B cell (primary cell): ENCODE measurements at regions not wholly inside any gene's neighbourhood (a gene's known extent, or its start where the extent isn't known, plus 50 kb on each side); places are given as distances from the start of the nearest gene placed in this dataset.
A peak's percentile ranks its signal among the peaks of the same experiment; 100 is the strongest.

Experiments
- ATAC-seq: fragments of 200-7000 bp; cut with Tn5 transposase; one replicate; pipeline ENCODE4 v1.10.0; 2021; ENCODE audit warnings: low read depth, mild to moderate bottlenecking, moderate number of reproducible peaks, moderate library complexity
- CTCF ChIA-PET: fragments of 350-600 bp; sonication (Branson Sonifier 250); formaldehyde crosslinking; loops from one replicate; lab custom pipeline; 2021; ENCODE audit warnings: antibody characterized with exemption, inconsistent platforms; lab: Charles Lee
- POLR2A ChIA-PET: fragments of 350-600 bp; sonication (Branson Sonifier 250); formaldehyde crosslinking; loops from one replicate; lab custom pipeline; 2021; ENCODE audit warnings: antibody characterized with exemption; lab: Charles Lee
- DNase-seq: peaks from one replicate; pipeline ENCODE4 v3.0.0; 2013
- H2AFZ ChIP-seq: 2 replicates; pipeline ENCODE4 v1.6.1; 2012; ENCODE audit warnings: mild to moderate bottlenecking, low read depth, low read length; ENCODE audit not compliant: insufficient read depth, poor library complexity, severe bottlenecking
- H3K27ac ChIP-seq, 2 donors: 1 replicate in 1 of 2; 2 replicates in 1 of 2; pipeline ENCODE4 v1.5.1; 2012 to 2013; ENCODE audit warnings: low read length in 2 of 2, mild to moderate bottlenecking in 2 of 2, moderate library complexity in 1 of 2
- H3K27me3 ChIP-seq, 4 experiments: fragments of 200-600 bp in 1 of 4; sonication (generic) in 1 of 4; replicated peaks in 1 of 4; 1 replicate in 2 of 4; 2 replicates in 2 of 4; pipeline versions ENCODE4 v1.6.1 to v1.7.0; 2013 to 2016; ENCODE audit warnings: low read length in 3 of 4, mild to moderate bottlenecking in 2 of 4, mixed read lengths in 1 of 4, moderate library complexity in 1 of 4; ENCODE audit not compliant: insufficient read depth in 4 of 4, control insufficient read depth in 3 of 4; ENCODE audit errors: control extremely low read depth in 1 of 4
- H3K36me3 ChIP-seq, 2 experiments: replicated peaks in 1 of 2; 1 replicate in 1 of 2; 2 replicates in 1 of 2; pipeline versions ENCODE4 v1.6.1 to v1.7.1; 2013; ENCODE audit warnings: low read length in 1 of 2; ENCODE audit not compliant: insufficient read depth in 2 of 2, control insufficient read depth in 1 of 2; ENCODE audit errors: control extremely low read depth in 1 of 2, extremely low read depth in 1 of 2
- H3K4me1 ChIP-seq, 2 donors: fragments of 200-600 bp in 1 of 2; sonication (generic) in 1 of 2; 1 replicate in 1 of 2; 2 replicates in 1 of 2; pipeline versions ENCODE4 v1.5.1 to v1.6.1; 2013 to 2017; ENCODE audit warnings: low read length in 2 of 2; ENCODE audit not compliant: control insufficient read depth in 2 of 2, insufficient read depth in 2 of 2
- H3K4me2 ChIP-seq: replicated peaks from 2 replicates; pipeline ENCODE3; 2012; ENCODE audit warnings: mild to moderate bottlenecking, low read depth, low read length; ENCODE audit not compliant: poor library complexity, severe bottlenecking
- H3K4me3 ChIP-seq, 5 experiments: fragments of 200-600 bp in 1 of 5; sonication (generic) in 1 of 5; 1 replicate in 3 of 5; 2 replicates in 2 of 5; pipeline versions ENCODE4 v1.5.1 to v1.7.0; 2011 to 2016; ENCODE audit warnings: low read length in 4 of 5, mild to moderate bottlenecking in 4 of 5, low read depth in 2 of 5, control low read depth in 1 of 5, moderate library complexity in 1 of 5; ENCODE audit not compliant: insufficient read depth in 1 of 5; ENCODE audit errors: control extremely low read depth in 1 of 5, extremely low read depth in 1 of 5
- H3K79me2 ChIP-seq: fragments of 200-600 bp; sonication (generic); one replicate; pipeline ENCODE4 v1.6.0; 2016; ENCODE audit warnings: low read length; ENCODE audit not compliant: control insufficient read depth, insufficient read depth
- H3K9ac ChIP-seq: fragments of 200-600 bp; sonication (generic); 2 replicates; pipeline ENCODE4 v1.6.1; 2017; ENCODE audit warnings: mild to moderate bottlenecking, low read length, moderate library complexity
- H3K9me3 ChIP-seq, 3 donors: one replicate each; pipeline versions ENCODE4 v1.6.1 to v1.7.1; 2013; ENCODE audit warnings: low read length in 2 of 3; ENCODE audit not compliant: control insufficient read depth in 2 of 3, insufficient read depth in 1 of 3; ENCODE audit errors: control extremely low read depth in 1 of 3
- H4K20me1 ChIP-seq: 2 replicates; pipeline ENCODE4 v1.6.0; 2012; ENCODE audit warnings: mild to moderate bottlenecking, low read length; ENCODE audit not compliant: insufficient read depth, control insufficient read depth, poor library complexity, severe bottlenecking
- H3K27ac Mint-ChIP-seq: one replicate; pipeline ENCODE4 v1.8.0; 2021; ENCODE audit warnings: mixed read lengths
- H3K27me3 Mint-ChIP-seq: one replicate; pipeline ENCODE4 v1.8.0; 2021; ENCODE audit warnings: mixed read lengths
- H3K4me1 Mint-ChIP-seq: one replicate; pipeline ENCODE4 v1.8.0; 2021; ENCODE audit warnings: mixed read lengths
- H3K4me3 Mint-ChIP-seq: one replicate; pipeline ENCODE4 v1.8.0; 2021; ENCODE audit warnings: mixed read lengths
- H3K9me3 Mint-ChIP-seq: one replicate; pipeline ENCODE4 v1.8.0; 2022; ENCODE audit warnings: mixed read lengths; ENCODE audit not compliant: insufficient read depth
- EZH2 ChIP-seq: IDR thresholded peaks from 2 replicates; pipeline ENCODE4 v1.6.1; 2012; ENCODE audit warnings: borderline replicate concordance, low read depth, mild to moderate bottlenecking, moderate library complexity, low read length; ENCODE audit not compliant: insufficient read depth, poor library complexity, severe bottlenecking
- WGBS: methylation state at CpG from one replicate; pipeline ENCODE4 v1.1.5; 2013; ENCODE audit warnings: missing lambda C conversion rate; ENCODE audit not compliant: insufficient coverage; 5-methylcytosine and 5-hydroxymethylcytosine counted together
- intact Hi-C: fragments of 100-400 bp; cut with micrococcal nuclease; formaldehyde crosslinking; loops from one replicate; pipeline ENCODE4 v1.10.0; 2022
- TF ChIP-seq, protein P1 (sequence below): fragments of 200-600 bp; IDR thresholded peaks from one replicate; pipeline ENCODE4 v1.8.0; 2022; ENCODE audit warnings: antibody characterized with exemption, mild to moderate bottlenecking

DNA sequence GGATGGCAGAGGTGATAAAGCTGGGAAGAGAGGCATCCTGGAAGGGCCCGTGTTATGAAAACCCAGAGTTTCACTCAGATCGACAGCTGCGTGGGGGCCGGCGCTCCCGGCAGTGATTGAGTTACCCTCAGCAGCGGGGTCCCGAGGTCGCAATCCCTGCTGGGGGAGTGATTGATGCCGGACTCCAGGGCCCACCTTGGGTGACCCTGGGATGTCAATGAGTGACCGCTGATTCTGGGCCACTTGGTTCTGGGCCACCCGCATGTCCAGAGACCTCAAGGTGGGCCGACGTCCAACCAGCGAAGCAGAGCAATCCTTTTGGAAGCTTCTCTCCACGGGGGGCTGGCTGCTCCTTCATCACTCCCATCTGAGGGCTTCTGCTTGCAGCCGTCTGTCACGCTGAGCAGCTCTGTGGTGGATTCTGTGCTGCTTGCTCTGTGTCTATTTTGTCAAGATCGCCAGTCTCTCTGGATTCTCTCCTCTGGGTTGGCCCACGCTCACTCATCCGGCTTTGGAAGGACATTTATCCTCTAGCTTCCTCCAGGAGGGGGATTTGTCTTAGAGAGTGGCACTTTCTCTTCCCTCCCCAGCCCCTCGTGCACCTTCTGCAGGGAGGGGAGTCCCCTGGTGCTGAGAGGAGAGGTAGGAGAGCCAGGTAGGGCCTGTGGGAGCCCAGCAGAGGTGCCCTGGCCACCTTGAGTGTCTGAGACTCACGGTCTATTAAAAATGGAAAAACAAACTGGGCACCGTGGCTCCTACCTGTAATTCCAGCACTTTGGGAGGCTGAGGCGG lies 110.9 kb upstream of the C1orf174 start:
- 85% methylated on average over 19 of the region's 25 CpGs for WGBS
- Histone ChIP-seq H3K36me3 (no peaks in the 10 kb centered on the region), H2AFZ (no peak overlapping the region), H4K20me1 (no peaks in the 10 kb centered on the region), H3K27me3 (no peaks in the 10 kb centered on the region), H3K27ac (no peak overlapping the region), H3K4me3 (no peak overlapping the region), H3K9ac (no peak overlapping the region), H3K4me2 (no peak overlapping the region), H3K4me1 (peaks cover 4 to 27% of the 10 kb centered on the region in 2 donors), H3K79me2 (no peaks in the 10 kb centered on the region), H3K9me3 (peaks cover 0 to 50% (median 29%) of the 10 kb centered on the region in 3 donors)
- DNase-seq (no peak), ATAC-seq (no peak)
- ChIA-PET POLR2A (interaction anchor here (0.7 kb wide), 2 partner anchors 25 to 36 kb away, joined by 3 to 6 read pairs; no protein-coding TSS in a partner anchor), CTCF (interaction anchor here (1.3 kb wide), 1 partner anchor 16 kb away, joined by 4 read pairs; no protein-coding TSS in a partner anchor)
- H3K27me3 Mint-ChIP-seq = no peaks in the 10 kb centered on the region
- peaks cover 9% of the 10 kb centered on the region for H3K9me3 Mint-ChIP-seq
- H3K4me3 Mint-ChIP-seq = no peak overlapping the region
- peak overlapping the region; percentile 61 for H3K27ac Mint-ChIP-seq
- TF ChIP-seq, protein P1, sequence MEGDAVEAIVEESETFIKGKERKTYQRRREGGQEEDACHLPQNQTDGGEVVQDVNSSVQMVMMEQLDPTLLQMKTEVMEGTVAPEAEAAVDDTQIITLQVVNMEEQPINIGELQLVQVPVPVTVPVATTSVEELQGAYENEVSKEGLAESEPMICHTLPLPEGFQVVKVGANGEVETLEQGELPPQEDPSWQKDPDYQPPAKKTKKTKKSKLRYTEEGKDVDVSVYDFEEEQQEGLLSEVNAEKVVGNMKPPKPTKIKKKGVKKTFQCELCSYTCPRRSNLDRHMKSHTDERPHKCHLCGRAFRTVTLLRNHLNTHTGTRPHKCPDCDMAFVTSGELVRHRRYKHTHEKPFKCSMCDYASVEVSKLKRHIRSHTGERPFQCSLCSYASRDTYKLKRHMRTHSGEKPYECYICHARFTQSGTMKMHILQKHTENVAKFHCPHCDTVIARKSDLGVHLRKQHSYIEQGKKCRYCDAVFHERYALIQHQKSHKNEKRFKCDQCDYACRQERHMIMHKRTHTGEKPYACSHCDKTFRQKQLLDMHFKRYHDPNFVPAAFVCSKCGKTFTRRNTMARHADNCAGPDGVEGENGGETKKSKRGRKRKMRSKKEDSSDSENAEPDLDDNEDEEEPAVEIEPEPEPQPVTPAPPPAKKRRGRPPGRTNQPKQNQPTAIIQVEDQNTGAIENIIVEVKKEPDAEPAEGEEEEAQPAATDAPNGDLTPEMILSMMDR = no peak
- TF ChIP-seq EZH2 = no peak
- intact Hi-C loops = no loop called here
- peaks cover 23% of the 10 kb centered on the region for H3K4me1 Mint-ChIP-seq
